ENCODE measurements at regions not wholly inside any gene's neighbourhood (a gene's known extent, or its start where the extent isn't known, plus 50 kb on each side); places are given as distances from the start of the nearest gene placed in this dataset.

DNA sequence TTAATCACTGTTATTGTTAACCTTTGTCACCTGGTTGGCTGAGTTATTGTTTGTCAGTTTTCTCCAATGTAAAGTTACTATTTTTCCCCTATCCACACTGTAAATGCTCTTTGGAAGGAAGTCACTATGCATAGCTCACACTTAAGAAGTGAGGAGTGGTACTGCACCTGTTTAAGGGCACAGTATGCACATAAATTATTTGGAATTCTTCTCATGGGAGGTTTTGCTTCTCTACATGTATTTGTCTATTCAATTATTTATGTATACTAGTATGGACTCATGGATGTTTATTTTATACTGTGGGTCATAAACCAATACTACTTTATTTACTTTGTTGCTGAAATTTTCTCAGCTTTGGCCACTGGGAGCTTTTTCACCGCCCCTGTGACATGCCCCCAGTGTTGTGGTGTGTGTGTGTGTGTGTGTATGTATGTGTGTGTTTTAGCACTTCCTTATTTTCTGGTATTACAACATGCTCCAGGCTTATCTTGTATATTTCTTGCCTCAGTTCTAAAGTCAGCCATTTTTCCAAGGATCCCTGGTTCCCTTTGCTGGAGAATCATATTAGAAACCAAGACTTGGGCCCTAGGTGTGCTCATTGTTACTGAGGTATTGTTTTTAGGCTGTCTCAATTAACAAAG is 290.5 kb downstream of the KBTBD8 start:
- DNase-seq (ENCODE audit: low read depth in 2 of 2) = no peak

DNA sequence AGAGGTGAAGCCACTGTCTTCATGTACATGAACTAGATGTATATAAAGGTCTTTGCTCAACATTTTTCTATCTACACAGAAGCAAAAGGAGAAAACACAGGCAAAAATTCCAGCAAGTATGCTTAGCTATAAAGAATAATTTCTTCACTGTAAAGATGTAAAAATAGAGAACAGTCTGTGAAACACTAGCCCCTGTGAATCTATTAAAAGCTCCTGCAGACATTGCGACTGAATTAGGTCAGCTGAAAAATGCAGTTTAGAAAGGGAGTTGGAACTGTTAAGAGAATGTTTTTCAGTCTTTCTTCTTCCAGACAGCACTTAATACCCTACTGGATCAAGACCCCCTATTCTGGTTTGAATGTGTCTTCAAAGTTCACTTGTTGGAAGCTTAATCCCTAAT is 291.5 kb downstream of the KBTBD8 start:
- DNase-seq (ENCODE audit: low read depth in 2 of 2) = no peak

DNA sequence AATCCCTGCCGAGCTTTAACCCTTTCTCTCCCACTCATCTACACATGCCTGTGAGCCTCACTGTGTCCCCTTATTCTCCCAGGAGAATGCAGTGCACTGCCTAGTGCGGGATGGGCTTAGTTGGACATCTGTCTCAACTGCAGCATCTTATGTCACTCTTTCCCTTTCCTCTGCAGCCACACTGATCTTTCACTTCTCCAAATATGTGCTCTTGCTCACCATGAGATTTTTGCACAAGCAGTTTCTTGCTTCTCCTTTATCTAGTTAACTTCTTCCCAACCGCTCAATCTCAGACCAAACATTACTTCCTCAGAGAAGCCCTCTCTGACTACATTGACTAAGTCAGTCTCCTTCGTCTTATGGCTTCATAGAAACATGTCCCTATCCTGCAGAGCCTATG is 292.3 kb downstream of the KBTBD8 start:
- no peak for DNase-seq (ENCODE audit: low read depth in 2 of 2)

DNA sequence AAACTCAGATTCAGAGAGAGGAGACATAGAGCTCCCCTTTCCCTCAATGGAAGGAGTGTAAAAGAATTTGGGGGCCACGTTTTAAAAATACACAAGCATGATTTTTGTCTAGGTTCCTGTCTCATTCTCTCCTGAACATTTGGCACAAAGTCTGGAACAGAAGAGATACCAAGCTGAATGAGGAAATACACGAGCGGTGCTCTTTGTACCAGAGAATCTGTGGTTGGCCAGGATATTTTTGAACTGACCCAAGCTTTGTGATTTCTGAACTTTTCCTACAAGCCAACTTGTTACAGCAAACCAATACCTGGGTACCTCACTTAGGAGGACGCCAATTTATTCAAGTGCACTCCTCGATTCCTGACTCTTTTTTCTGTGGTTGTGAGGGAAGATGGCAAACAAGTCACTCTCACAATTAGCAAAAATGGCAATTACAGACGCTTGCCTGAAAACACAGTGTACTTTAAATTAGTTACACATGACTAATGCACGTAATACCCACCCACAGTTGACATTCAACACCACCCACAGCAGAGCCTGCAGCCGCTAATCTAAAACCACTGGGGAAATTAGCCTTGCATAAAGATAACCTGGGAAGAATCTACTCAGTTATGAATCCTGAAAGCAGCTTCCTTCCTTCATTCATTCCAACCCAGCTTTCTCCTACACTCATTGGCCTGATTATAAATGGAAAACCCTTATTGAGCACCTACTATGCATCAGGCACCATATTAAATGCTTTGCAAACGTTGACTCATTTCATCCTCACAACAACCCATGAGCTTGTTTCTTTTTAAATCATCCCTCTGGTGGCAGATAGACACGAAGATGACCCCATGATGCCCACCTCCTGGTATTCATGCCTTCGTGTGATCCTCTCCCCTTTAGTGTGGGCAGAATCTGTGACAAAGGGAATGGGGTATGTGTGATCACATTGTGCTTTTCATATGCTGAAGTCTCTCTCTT is 293.5 kb downstream of the KBTBD8 start:
- DNase-seq (ENCODE audit: low read depth in 2 of 2) = peak in 1 of 2 donors; percentile 18

DNA sequence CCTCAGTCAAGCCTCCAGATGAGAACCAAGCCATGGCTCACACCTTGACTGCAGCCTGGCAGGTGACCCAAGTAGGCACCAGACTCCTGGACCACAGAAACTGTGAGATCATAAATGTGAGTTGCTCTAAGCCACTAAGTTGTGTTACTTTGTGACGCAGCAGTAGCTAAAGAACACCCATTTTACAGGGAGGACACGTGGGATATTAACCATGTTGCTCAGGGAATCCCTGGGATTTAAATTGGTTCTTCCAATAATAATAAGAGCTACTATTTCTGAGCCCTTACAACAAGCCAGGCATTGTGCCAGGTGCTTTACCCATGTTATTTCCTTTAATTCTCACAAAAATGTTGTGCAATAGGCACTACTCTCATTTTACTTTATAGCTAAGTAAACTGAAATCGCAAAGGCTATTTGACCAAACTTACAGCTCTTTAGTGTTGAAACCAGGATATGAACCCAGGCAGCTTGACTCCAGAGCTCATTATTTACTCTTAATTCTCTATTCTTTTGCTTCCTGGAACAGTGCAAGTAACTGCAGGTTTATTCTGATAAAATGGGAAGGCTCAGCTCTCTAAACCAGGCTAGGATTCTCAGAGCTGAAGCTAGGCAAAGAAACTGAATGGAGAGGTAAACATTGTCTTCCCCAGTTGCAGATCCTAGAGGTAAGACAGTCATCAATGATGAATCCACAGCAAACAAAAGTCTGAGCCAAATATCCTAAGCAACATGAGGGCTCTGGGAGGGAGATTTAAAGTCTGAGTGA is 294.4 kb downstream of the KBTBD8 start:
- DNase-seq (ENCODE audit: low read depth in 2 of 2) = no peak

DNA sequence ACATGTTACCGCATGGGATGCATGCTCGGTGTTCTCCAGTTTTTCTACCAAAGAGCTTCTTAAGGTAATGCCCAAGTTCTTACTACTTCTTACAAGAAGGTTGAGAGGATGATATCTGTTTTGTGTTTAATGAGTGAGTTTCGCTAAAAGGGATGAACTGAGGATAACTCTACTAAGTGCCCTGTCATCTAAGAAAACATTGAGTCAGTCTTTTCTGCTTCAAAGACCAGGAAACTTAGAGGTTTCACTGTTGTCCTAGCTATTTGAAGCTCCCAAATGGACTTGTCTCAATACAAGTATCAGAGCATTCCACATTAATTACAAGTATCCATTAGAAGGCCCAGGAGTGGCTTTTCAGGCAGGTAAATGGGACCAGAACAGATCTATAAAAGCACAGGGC is 296.2 kb downstream of the KBTBD8 start:
- no peak for DNase-seq (ENCODE audit: low read depth in 2 of 2)

DNA sequence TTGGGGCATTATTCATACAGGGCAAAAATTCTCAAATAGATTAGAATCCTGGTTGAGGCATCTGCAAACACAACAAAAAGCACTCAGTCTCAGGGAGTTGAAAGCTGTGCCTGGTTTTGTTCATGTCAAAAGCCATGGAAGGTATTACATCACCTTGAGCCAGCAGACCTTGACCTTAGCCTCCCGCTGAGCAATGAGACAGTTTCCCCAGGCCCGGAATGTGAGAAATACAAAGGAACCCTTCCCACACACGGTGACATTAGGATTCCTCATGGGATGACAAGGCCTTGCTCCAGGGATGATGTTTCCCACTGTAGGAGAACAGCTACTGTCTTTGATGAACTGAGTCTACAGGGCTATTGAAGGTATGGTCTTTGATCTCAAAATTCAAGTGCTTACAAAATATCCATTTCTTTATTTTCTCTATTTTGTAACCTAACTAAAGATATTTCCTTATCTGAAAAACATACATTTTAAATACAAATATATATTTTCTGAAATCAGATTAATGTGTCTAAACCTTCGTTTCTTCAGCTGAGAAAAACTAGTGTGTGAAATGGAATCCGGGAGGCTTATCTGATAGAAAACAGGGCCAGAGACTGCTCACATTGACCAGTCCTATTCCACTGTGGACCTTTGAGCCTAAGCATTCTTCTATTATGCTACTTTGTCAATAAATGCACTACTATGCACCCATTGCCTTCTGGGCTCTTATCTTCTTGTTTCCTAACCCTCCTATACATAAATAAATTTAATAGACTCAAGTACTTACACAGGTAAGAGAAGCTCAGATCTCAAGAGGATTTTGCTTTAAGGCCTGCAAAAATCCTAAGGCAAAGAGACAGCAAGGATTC is 298.2 kb downstream of the KBTBD8 start:
- no peak for DNase-seq (ENCODE audit: low read depth in 2 of 2)

DNA sequence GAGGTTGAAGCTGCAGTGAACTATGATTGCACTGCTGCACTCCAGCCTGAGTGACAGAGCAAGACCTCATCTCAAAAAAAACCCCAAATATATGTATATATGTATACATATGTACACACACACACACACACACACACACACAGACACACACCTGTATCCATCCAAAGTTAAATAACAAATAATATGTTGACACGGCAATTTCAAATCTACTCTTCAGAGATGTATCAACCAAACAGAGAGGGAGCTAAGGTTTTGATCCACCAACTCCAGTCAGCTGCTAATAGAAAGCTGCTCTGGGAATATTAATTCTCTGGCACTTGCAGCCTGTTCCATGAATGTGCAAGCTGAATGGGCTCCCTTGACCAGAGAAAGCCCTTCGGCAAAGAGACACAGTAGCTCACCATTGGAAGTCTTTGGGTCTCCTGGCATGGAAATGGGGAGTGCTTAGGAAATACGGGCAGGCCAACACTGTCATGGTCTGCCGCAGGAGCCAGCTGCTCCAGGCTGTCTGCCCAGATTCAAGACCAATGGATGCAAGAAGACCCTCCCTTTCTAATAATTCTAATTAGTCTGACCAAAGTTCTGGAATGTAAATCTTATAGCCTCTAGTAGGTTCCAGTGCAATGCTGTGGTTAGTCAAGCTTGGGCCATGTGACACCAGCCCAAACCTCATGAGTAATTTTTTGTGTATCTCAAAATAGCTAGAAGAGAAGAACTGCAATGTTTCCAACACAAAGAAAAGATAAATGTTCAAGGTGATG is 299.8 kb downstream of the KBTBD8 start:
- no peak for DNase-seq (ENCODE audit: low read depth in 2 of 2)

DNA sequence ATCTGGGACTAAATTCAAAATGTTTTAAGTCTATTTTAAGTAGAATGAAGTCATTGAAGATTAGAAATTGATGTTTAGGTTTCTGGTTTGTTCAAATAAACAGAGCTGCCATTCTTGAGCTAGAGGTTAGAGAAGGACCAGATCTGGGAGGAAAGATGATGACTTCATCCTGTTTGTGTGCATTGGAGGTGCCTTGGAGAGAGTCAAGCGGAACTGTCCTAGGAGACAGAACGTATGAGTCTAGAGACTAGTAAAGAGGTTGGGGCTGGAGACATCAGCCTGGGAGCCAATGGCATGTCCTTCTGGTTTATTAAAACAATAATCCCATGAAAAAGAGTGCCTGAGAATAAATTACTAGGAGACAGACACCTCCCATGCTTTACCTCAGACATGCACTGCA is 303.4 kb downstream of the KBTBD8 start:
- no peak for DNase-seq (ENCODE audit: low read depth in 2 of 2)

DNA sequence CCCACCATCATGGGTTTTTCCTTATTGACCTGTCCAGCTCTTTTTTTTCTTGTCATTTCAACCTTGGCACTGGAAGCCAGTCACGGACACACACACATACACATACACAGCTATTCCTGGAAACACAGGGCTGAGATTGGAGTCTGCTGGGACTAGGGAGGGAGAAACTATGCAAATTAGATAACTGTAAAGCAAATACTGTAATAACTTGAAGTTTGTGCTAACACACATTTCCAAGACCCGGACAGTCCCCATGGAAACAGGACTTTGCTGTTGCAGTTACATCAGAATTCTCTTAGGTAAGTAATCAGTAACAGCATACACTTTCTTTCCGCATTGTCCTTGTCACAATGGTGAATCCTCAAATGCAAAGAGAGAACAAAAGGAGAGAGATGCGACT is 304.4 kb downstream of the KBTBD8 start:
- DNase-seq (ENCODE audit: low read depth in 2 of 2) = no peak

DNA sequence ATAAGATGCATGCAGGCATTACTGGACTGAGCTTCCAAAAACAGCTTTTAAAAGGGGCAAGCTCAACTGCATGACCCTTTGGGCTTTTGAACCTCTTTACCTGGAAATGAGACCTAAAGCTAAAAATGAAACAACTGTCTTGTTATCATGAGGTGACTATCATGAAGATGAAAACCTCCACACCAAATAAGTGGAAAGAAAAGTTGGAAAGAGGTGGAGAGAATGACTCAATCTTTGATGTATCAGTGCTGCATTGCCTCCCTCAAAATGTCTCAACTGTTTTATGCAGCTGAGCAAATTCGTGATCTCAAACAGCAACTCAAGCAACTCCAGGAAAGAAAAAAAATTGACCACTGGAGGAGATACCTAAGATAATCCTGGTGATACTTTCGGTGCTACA is 307.1 kb downstream of the KBTBD8 start:
- DNase-seq (ENCODE audit: low read depth in 2 of 2) = no peak

DNA sequence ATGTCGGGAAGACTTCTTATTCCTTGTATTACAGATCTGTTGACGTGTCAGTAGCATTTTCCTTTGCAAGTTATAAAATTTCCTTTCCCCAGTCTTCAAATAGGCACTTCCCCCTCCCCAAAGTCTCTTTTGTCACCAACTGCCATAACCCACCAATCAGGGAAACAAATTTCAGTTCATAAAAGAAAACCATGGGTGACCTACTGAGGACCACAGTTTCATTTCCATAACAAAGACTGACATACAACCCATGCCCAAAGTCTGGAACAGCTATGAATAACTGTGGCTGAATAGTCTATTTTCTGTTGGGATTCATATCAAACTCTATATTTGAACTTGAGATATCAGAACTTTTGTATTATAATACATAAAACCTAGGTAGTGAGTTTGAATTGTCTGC is 307.8 kb downstream of the KBTBD8 start:
- DNase-seq (ENCODE audit: low read depth in 2 of 2) = no peak

DNA sequence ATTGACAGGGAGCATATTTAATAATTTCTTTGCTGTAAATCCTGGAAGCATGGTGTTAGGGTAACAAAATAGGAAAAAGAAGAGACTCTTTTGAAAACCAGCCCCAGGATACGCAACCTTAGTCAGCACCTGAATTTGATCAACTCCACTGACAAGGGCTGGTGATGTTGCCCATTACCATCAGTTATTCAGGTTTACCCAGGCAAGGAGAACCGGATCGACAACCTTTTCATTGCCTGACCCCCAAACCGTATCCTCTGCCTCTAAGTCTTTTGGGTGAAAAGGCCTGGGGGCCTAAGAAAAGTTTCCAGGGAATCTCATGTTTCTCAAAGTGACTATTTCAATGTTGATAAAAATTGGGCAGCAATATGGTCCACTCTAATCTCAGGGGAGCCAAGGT is 313.3 kb downstream of the KBTBD8 start:
- no peak for DNase-seq (ENCODE audit: low read depth in 2 of 2)

DNA sequence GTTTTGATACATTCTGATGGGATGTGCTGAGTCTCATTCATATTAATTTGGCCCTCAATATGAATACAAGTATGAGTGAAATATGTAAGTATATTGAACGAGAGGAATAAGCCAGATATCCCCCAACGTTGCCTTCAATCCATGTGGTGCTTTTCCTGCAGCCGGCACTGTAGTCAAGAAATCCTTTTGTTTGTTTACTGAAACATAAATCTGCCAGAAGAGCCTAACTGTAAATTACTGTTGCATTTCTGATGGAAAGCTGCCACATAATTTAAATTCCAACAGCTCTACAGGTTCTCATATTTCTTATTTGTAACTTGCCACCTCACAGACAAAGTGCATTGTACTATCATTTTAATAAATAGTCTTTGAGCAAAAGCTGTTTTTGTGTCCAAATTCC is 314.0 kb downstream of the KBTBD8 start:
- DNase-seq (ENCODE audit: low read depth in 2 of 2) = no peak

DNA sequence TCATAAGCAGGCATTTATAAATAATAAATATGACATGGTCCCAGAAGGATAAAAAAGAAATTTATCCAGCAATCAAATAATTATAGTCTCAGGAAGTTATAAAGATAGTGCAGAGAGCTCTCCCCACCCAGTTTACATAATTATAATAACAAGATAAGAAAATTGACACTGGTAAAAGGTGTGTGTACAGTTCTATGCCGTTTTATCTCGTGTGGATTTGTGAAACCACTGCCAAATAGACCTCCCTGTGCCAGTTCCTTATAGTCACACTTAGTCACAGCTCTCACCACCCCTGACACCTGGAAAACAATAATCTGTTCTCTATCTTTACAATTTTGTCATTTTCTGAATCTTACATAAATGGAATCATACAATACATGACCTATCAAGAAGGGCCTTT is 320.1 kb downstream of the KBTBD8 start:
- no peak for DNase-seq (ENCODE audit: low read depth in 2 of 2)

DNA sequence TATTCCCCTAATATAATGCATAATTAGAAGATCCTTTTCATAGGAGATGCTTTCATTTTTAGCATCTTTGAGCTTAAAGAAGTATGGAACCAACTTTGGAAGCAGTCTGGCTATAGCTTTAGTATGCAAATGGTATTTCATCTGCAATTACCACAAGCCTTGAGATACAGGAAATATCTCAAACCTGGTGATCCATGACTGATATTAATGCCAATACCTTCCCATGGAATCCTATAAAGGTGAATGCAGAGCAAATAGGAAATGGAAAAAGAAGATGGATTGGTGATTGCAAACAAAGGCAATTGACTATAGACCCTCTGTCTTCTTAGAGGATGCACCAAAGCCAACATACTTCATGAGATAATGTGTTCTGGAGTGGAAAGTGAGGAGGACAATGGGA is 326.4 kb downstream of the KBTBD8 start:
- DNase-seq (ENCODE audit: low read depth in 2 of 2) = no peak

Data from stimulated activated CD8-positive, alpha-beta memory T cell treated with anti-CD3 and anti-CD28 coated beads, Interleukin-15, amount 100 ng/mL, for 48 hours (primary cell).